C4-2B (cell line): ENCODE measurements at regions not wholly inside any gene's neighbourhood (a gene's known extent, or its start where the extent isn't known, plus 50 kb on each side); places are given as distances from the start of the nearest gene placed in this dataset.

Experiments used
- CTCF ChIP-seq: fragments of 450-650 bp; conservative IDR thresholded peaks from 2 replicates; pipeline ENCODE4 v1.5.1; 2017; ENCODE audit warnings: mild to moderate bottlenecking
- ZFX ChIP-seq: fragments of 450-650 bp; IDR thresholded peaks from 2 replicates; pipeline ENCODE4 v1.6.1; 2017

- TF ChIP-seq CTCF (no peak), ZFX (no peak)
Measured at GRCh38 chr10:121131426-121132265, 280.5 kb downstream of the WDR11 start.
